Mesendoderm (in vitro differentiated cells): ENCODE measurements at regions not wholly inside any gene's neighbourhood (a gene's known extent, or its start where the extent isn't known, plus 50 kb on each side); places are given as distances from the start of the nearest gene placed in this dataset.
"Not testable (repeated sequence)": the region's sequence is repeated elsewhere in the genome, so short reads cannot be mapped to it uniquely, and the experiment has no call there.

ENCODE experiments used
- DNase-seq: peaks from one replicate; pipeline ENCODE4 v3.0.0; 2013
- H2AK5ac ChIP-seq: 2 replicates; pipeline ENCODE4 v1.6.1; 2013; ENCODE audit warnings: low read length, inconsistent platforms
- H2BK120ac ChIP-seq: 2 replicates; pipeline ENCODE4 v1.6.1; 2013; ENCODE audit warnings: low read depth, mild to moderate bottlenecking, low read length, moderate library complexity, mixed read lengths
- H2BK15ac ChIP-seq: replicated peaks from 2 replicates; pipeline ENCODE4 v1.6.1; 2013; ENCODE audit warnings: low read depth, mild to moderate bottlenecking, moderate library complexity
- H2BK5ac ChIP-seq: 2 replicates; pipeline ENCODE4 v1.6.1; 2013; ENCODE audit warnings: low read length, inconsistent platforms
- H3K18ac ChIP-seq: 2 replicates; pipeline ENCODE4 v1.6.1; 2013; ENCODE audit warnings: mild to moderate bottlenecking, low read length, mixed read lengths
- H3K23ac ChIP-seq: one replicate; pipeline ENCODE4 v1.6.1; 2013; ENCODE audit warnings: low read length
- H3K27ac ChIP-seq: 2 replicates; pipeline ENCODE4 v1.5.1; 2013; ENCODE audit warnings: low read depth, mild to moderate bottlenecking, inconsistent platforms, low read length, moderate library complexity
- H3K27me3 ChIP-seq: 2 replicates; pipeline ENCODE4 v1.6.1; 2013; ENCODE audit warnings: low read length, control low read depth, mild to moderate bottlenecking, inconsistent platforms; ENCODE audit not compliant: insufficient read depth, poor library complexity
- H3K36me3 ChIP-seq: 2 replicates; pipeline ENCODE4 v1.6.1; 2013; ENCODE audit warnings: low read length, inconsistent platforms; ENCODE audit not compliant: control insufficient read depth, insufficient read depth
- H3K4ac ChIP-seq: one replicate; pipeline ENCODE4 v1.6.1; 2013; ENCODE audit warnings: low read depth, mild to moderate bottlenecking, low read length, moderate library complexity
- H3K4me1 ChIP-seq: 2 replicates; pipeline ENCODE4 v1.6.1; 2013; ENCODE audit warnings: low read depth, low read length, inconsistent platforms; ENCODE audit not compliant: control insufficient read depth
- H3K4me2 ChIP-seq: 2 replicates; pipeline ENCODE4 v1.6.1; 2013; ENCODE audit warnings: low read length
- H3K4me3 ChIP-seq: 2 replicates; pipeline ENCODE4 v1.5.1; 2013; ENCODE audit warnings: mild to moderate bottlenecking, low read length
- H3K56ac ChIP-seq: one replicate; pipeline ENCODE4 v1.6.1; 2013; ENCODE audit warnings: low read length
- H3K79me1 ChIP-seq: 2 replicates; pipeline ENCODE4 v1.6.1; 2013; ENCODE audit warnings: low read length, inconsistent platforms
- H3K79me2 ChIP-seq: 2 replicates; pipeline ENCODE4 v1.6.1; 2013; ENCODE audit warnings: mild to moderate bottlenecking, low read length; ENCODE audit not compliant: control insufficient read depth, insufficient read depth
- H3K9ac ChIP-seq: 2 replicates; pipeline ENCODE4 v1.6.1; 2013; ENCODE audit warnings: low read length, inconsistent platforms
- H4K5ac ChIP-seq: one replicate; pipeline ENCODE4 v1.6.1; 2013; ENCODE audit warnings: low read length
- H4K8ac ChIP-seq: one replicate; pipeline ENCODE4 v1.6.1; 2013; ENCODE audit warnings: low read depth, mild to moderate bottlenecking, control low read depth, low read length, moderate library complexity
- WGBS: extraction: QIAGEN DNeasy Blood & Tissue Kit; methylation state at CpG from one replicate; pipeline ENCODE4 v1.1.7; 2013; ENCODE audit warnings: low lambda C conversion rate, missing lambda C conversion rate; ENCODE audit not compliant: insufficient coverage; ENCODE audit errors: extremely low coverage; 5-methylcytosine and 5-hydroxymethylcytosine counted together

DNA sequence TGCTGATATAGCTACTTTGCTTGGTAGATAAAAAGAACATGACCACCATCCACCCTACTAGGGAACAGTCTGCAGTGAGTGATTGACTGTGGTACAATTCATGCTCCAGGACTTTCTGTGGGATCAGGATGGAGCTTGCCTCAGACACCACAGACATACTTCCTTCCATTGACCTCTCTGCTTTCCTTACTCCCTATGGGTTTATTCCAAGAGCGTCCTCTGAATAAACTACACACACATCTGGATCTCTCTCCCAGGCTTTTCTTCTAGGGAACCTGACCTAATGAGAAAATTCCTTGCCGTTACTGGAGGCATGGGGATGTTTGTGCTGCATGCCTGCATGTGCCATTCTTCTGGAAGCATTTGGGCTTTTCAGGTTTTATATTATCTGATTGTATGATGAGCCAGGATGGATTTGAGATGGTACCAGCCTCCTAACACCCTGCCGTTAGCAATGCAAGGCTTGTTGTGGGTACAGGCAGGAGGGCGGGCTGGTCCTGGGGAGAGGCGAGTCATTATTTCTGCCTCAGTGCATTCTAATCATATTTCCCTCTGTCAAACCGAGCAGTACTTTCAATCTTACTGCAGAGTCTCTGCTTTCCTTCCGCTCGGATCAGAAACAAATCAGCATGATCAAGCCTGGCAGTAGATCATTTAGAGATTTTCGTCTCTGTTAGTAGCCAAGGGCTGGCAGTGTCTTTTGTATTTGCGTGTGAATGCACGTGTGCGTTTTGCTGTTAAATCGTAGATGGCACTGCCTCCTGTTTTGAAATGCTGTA is 279.2 kb downstream of the PDCD6IP start:
- Histone ChIP-seq H3K4me2 (no peak overlapping the region), H2BK120ac (no peak overlapping the region), H3K56ac (no peak overlapping the region), H2AK5ac (no peak overlapping the region), H2BK15ac (no peak overlapping the region), H3K4ac (no peak overlapping the region), H3K18ac (no peak overlapping the region), H3K27me3 (no peaks in the 10 kb centered on the region), H3K79me2 (no peaks in the 10 kb centered on the region), H3K9ac (no peak overlapping the region), H4K5ac (no peak overlapping the region), H3K23ac (no peak overlapping the region), H3K27ac (no peak overlapping the region), H3K4me1 (no peaks in the 10 kb centered on the region), H3K79me1 (no peaks in the 10 kb centered on the region), H3K4me3 (no peak overlapping the region), H2BK5ac (no peak overlapping the region), H3K36me3 (no peaks in the 10 kb centered on the region), H4K8ac (no peak overlapping the region)
- no CpG with 5 or more reads among the region's 13 CpGs for WGBS
- DNase-seq, result no peak

DNA sequence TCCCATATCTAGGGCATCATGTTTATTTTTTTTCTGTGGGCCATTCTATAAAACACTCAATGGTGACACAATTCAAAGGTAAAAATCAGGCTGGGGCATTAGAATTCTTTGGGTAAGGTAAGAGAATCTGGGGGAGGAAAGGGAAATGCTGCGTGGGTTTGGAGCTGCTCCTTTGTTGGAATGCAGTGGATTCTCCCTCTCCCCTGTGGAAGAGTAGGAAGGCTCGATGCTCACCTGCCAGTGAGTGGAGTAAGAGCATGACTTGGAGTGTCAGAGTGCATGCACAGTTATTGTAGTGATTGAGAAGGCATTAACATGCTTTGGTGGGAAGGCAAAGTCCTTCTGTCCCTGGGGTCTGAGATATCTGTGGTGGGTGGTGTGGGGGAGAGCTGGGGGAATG is 280.0 kb downstream of the PDCD6IP start:
- H3K4ac ChIP-seq, result no peak overlapping the region
- no peak overlapping the region for H3K23ac ChIP-seq
- H3K27me3 ChIP-seq, result no peaks in the 10 kb centered on the region
- no CpG with 5 or more reads among the region's 2 CpGs for WGBS
- H2AK5ac ChIP-seq, result no peak overlapping the region
- H3K56ac ChIP-seq, result no peak overlapping the region
- H3K4me2 ChIP-seq, result no peak overlapping the region
- no peaks in the 10 kb centered on the region for H3K79me2 ChIP-seq
- H3K18ac ChIP-seq, result no peak overlapping the region
- H2BK5ac ChIP-seq, result no peak overlapping the region
- H4K5ac ChIP-seq, result no peak overlapping the region
- H3K9ac ChIP-seq, result no peak overlapping the region
- H3K4me1 ChIP-seq, result no peaks in the 10 kb centered on the region
- no peak for DNase-seq
- no peak overlapping the region for H3K4me3 ChIP-seq
- H3K36me3 ChIP-seq, result no peaks in the 10 kb centered on the region
- no peak overlapping the region for H3K27ac ChIP-seq
- H2BK15ac ChIP-seq, result no peak overlapping the region
- H3K79me1 ChIP-seq, result no peaks in the 10 kb centered on the region
- no peak overlapping the region for H2BK120ac ChIP-seq
- no peak overlapping the region for H4K8ac ChIP-seq

DNA sequence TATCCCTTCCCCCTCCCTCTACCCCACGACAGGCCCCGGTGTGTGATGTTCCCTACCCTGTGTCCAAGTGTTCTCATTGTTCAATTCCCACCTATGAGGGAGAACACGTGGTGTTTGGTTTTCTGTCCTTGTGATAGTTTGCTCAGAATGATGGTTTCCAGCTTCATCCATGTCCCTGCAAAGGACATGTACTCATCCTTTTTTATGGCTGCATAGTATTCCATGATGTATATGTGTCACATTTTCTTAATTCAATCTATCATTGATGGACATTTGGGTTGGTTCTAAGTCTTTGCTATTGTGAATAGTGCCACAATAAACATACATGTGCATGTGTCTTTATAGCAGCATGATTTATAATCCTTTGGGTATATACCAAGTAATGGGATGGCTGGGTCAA is 281.4 kb downstream of the PDCD6IP start:
- H3K4me3 ChIP-seq, H3K56ac ChIP-seq, H3K18ac ChIP-seq, H3K27me3 ChIP-seq, H2BK5ac ChIP-seq, H3K79me1 ChIP-seq, DNase-seq, H3K4me1 ChIP-seq, H2BK15ac ChIP-seq, H4K5ac ChIP-seq, H2AK5ac ChIP-seq, H3K23ac ChIP-seq, H3K27ac ChIP-seq, H2BK120ac ChIP-seq, H3K4ac ChIP-seq, H3K79me2 ChIP-seq, H3K9ac ChIP-seq, H3K4me2 ChIP-seq, H3K36me3 ChIP-seq, H4K8ac ChIP-seq: not testable (repeated sequence)
- WGBS, result no CpG with 5 or more reads among the region's 3 CpGs

DNA sequence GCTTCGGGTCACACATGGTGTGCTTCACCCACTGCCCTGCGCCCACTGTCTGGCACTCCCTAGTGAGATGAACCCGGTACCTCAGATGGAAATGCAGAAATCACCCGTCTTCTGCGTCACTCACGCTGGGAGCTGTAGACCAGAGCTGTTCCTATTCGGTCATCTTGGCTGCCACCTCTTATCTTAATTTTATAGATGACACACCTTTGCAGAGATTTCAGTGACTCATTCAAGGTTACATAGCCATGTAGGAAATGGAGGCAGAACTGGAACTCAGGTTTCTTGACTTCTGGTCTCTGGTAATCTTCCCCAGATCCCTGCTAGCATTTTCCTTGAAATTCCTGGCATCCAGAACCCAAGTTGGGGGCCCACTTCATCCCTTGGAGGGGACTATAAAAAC is 291.9 kb downstream of the PDCD6IP start:
- no CpG with 5 or more reads among the region's 7 CpGs for WGBS
- H3K4me1 ChIP-seq, H3K79me1 ChIP-seq, H3K9ac ChIP-seq, H4K5ac ChIP-seq, H3K18ac ChIP-seq, H3K4me3 ChIP-seq, H3K36me3 ChIP-seq, H4K8ac ChIP-seq, H3K27me3 ChIP-seq, DNase-seq, H3K4me2 ChIP-seq, H3K79me2 ChIP-seq, H3K27ac ChIP-seq, H3K56ac ChIP-seq, H2BK15ac ChIP-seq, H2BK120ac ChIP-seq, H2BK5ac ChIP-seq, H3K23ac ChIP-seq, H2AK5ac ChIP-seq, H3K4ac ChIP-seq: not testable (repeated sequence)

DNA sequence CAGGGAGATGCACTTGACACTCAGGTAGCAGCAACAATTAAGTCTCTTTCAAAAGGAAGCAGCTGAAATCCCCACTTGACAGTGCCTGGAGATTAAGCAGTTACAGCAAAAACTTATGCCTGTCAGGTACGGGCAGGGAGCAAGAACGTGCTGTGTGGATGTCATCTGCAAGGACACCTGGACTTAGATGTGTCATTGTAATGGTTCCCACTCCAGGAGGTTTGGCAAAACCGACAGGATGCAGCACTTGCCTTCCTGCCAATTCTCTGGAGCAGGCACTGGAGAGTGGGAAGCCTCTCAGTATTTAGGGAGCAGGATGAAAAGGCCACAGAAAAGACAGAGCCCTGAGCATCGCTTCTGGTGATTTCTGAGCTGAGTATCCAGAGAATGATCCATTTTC is 292.4 kb downstream of the PDCD6IP start:
- Histone ChIP-seq H2AK5ac (no peak overlapping the region), H3K4ac (no peak overlapping the region)

DNA sequence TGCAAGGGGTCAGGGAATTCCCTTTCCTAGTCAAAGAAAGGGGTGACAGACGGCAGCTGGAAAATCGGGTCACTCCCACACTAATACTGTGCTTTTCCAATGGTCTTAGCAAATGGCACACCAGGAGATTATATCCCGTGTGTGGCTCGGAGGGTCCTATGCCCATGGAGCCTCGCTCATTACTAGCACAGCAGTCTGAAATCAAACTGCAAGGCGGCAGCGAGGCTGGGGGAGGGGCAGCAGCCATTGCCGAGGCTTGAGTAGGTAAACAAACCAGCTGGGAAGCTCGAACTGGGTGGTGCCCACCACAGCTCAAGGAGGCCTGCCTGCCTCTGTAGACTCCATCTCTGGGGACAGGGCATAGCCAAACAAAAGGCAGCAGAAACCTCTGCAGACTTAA is 295.9 kb downstream of the PDCD6IP start:
- not testable (repeated sequence) for H3K4me1 ChIP-seq, H2BK15ac ChIP-seq, H3K36me3 ChIP-seq, H3K79me1 ChIP-seq, H3K23ac ChIP-seq, H4K5ac ChIP-seq, H3K27me3 ChIP-seq, H3K9ac ChIP-seq, H3K4me2 ChIP-seq, H3K4me3 ChIP-seq, H2BK5ac ChIP-seq, H3K27ac ChIP-seq, H3K18ac ChIP-seq, DNase-seq, H2BK120ac ChIP-seq, H3K4ac ChIP-seq, H3K56ac ChIP-seq, H2AK5ac ChIP-seq, H4K8ac ChIP-seq, H3K79me2 ChIP-seq
- WGBS, result no CpG with 5 or more reads among the region's 9 CpGs

More for the DNA sequence above, 292.4 kb downstream of the PDCD6IP start:
- no peaks in the 10 kb centered on the region for H3K27me3 ChIP-seq
- no peak overlapping the region for H3K23ac ChIP-seq
- H3K4me3 ChIP-seq, result no peak overlapping the region
- H2BK5ac ChIP-seq, result no peak overlapping the region
- no peak overlapping the region for H3K9ac ChIP-seq
- no peak overlapping the region for H4K8ac ChIP-seq
- no peaks in the 10 kb centered on the region for H3K79me1 ChIP-seq
- H3K4me1 ChIP-seq, result no peaks in the 10 kb centered on the region
- no CpG with 5 or more reads among the region's 4 CpGs for WGBS
- DNase-seq, result no peak
- no peaks in the 10 kb centered on the region for H3K79me2 ChIP-seq
- H2BK120ac ChIP-seq, result no peak overlapping the region
- no peak overlapping the region for H3K18ac ChIP-seq
- no peak overlapping the region for H3K56ac ChIP-seq
- H4K5ac ChIP-seq, result no peak overlapping the region
- no peak overlapping the region for H3K4me2 ChIP-seq
- H3K27ac ChIP-seq, result no peak overlapping the region
- H3K36me3 ChIP-seq, result no peaks in the 10 kb centered on the region
- no peak overlapping the region for H2BK15ac ChIP-seq
